NB4 (cell line): ENCODE measurements at regions not wholly inside any gene's neighbourhood (a gene's known extent, or its start where the extent isn't known, plus 50 kb on each side); places are given as distances from the start of the nearest gene placed in this dataset.

Experiments used
- MYC ChIP-seq: IDR thresholded peaks from 2 replicates; pipeline ENCODE4 v1.6.1; 2011; ENCODE audit warnings: low read depth, low read length
- POLR2A ChIP-seq: IDR thresholded peaks from 2 replicates; pipeline ENCODE4 v1.6.1; 2011; ENCODE audit warnings: mild to moderate bottlenecking; ENCODE audit not compliant: insufficient read length; ENCODE audit errors: extremely low read depth
- TF ChIP-seq, protein P1 (sequence below): IDR thresholded peaks from one replicate; pipeline ENCODE4 v1.5.1; 2012; ENCODE audit warnings: low read depth, low read length
- TF ChIP-seq, protein P2 (sequence below): IDR thresholded peaks from 2 replicates; pipeline ENCODE4 v1.6.1; 2011; ENCODE audit warnings: low read depth, low read length

DNA sequence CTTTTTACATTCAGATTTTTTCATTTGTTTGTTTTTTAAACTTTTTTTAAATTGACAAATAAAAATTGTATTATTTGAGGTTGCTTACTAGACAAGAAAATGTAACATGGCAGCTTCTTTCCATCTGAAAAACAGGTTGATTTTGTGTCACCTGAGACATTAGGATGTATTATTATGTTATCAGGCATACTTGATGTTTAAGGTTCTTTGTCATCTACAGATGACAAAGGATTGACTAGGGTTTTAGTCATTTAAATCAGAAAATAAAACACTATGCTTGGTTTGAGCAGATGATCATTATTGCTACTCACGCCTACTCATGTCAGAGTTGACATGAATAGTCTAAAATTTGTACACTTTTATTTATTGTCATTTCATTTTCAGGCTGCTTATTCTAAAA is 1494.5 kb downstream of the SLITRK5 start:
- TF ChIP-seq, protein P1, sequence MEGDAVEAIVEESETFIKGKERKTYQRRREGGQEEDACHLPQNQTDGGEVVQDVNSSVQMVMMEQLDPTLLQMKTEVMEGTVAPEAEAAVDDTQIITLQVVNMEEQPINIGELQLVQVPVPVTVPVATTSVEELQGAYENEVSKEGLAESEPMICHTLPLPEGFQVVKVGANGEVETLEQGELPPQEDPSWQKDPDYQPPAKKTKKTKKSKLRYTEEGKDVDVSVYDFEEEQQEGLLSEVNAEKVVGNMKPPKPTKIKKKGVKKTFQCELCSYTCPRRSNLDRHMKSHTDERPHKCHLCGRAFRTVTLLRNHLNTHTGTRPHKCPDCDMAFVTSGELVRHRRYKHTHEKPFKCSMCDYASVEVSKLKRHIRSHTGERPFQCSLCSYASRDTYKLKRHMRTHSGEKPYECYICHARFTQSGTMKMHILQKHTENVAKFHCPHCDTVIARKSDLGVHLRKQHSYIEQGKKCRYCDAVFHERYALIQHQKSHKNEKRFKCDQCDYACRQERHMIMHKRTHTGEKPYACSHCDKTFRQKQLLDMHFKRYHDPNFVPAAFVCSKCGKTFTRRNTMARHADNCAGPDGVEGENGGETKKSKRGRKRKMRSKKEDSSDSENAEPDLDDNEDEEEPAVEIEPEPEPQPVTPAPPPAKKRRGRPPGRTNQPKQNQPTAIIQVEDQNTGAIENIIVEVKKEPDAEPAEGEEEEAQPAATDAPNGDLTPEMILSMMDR = no peak
- TF ChIP-seq POLR2A (no peak), MYC (no peak)
- TF ChIP-seq, protein P2, sequence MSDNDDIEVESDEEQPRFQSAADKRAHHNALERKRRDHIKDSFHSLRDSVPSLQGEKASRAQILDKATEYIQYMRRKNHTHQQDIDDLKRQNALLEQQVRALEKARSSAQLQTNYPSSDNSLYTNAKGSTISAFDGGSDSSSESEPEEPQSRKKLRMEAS = no peak
